ENCODE measurements at regions not wholly inside any gene's neighbourhood (a gene's known extent, or its start where the extent isn't known, plus 50 kb on each side); places are given as distances from the start of the nearest gene placed in this dataset.

DNA sequence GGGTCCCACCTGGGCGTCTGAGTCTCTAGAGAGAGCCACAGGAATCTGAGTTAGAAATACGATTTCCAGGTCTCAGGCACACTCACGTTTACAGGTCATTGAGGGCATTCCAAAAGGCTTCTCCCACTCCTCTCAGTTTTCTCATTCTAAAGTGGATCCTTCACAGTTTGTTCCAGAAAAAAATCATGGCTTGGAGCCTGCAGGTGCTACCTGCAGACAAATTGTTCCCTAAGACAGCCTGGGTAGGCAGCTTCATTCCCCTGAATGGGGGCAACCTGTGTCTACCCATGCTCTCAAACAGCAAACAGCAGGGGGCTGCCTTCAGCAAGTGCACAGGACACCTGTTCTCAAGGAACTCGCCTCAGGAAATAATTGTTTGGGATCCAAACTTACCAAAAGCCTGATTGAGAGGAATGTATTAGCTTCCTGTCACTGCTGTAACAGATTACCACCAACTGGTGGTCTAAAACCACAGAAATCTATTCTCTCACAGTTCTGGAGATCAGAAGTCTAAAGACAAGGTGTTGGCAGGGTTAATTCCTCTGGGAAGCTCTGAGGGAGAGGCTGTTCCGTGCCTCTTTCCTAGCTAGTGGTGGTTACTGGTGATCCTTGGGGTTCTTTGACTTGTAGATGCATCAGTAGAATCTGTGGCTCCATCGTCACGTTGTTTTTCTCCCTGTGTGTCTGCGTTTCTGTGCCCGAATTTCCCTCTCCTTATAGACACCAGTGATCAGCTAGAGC lies 117.2 kb downstream of the RAB11FIP2 start:
- no peak for DNase-seq (ENCODE audit: low read depth, low spot score)

GRCh38 chr10:117931078-117931477 lies 115.7 kb downstream of the RAB11FIP2 start:
- Histone ChIP-seq H3K27ac (ENCODE audit: low read length) (no peak overlapping the region), H3K4me3 (ENCODE audit: low read length) (no peak overlapping the region), H3K27me3 (ENCODE audit: control insufficient read depth, insufficient read depth, low read length) (no peaks in the 10 kb centered on the region), H3K4me1 (ENCODE audit: control insufficient read depth, insufficient read depth, low read length) (0 out of 2 replicates have a peak, but pooled peaks cover 1% of the 10 kb centered on the region), H3K9me3 (ENCODE audit: control insufficient read depth, insufficient read depth, low read length) (no peaks in the 10 kb centered on the region), H3K36me3 (ENCODE audit: control insufficient read depth, insufficient read depth, low read length) (no peaks in the 10 kb centered on the region)
- no CpG with 5 or more reads among the region's 2 CpGs for WGBS (ENCODE audit: insufficient coverage, insufficient read length)
- no peak for DNase-seq (ENCODE audit: low read depth, low spot score)

More for the DNA sequence above, 117.2 kb downstream of the RAB11FIP2 start:
- H3K27ac ChIP-seq (ENCODE audit: low read length), result no peak overlapping the region
- no peaks in the 10 kb centered on the region for H3K9me3 ChIP-seq (ENCODE audit: control insufficient read depth, insufficient read depth, low read length)
- no peaks in the 10 kb centered on the region for H3K27me3 ChIP-seq (ENCODE audit: control insufficient read depth, insufficient read depth, low read length)
- H3K4me1 ChIP-seq (ENCODE audit: control insufficient read depth, insufficient read depth, low read length), result 0 out of 2 replicates have a peak, but pooled peaks cover 1% of the 10 kb centered on the region
- H3K4me3 ChIP-seq (ENCODE audit: low read length), result no peak overlapping the region
- H3K36me3 ChIP-seq (ENCODE audit: control insufficient read depth, insufficient read depth, low read length), result no peaks in the 10 kb centered on the region
- no CpG with 5 or more reads among the region's 9 CpGs for WGBS (ENCODE audit: insufficient coverage, insufficient read length)

DNA sequence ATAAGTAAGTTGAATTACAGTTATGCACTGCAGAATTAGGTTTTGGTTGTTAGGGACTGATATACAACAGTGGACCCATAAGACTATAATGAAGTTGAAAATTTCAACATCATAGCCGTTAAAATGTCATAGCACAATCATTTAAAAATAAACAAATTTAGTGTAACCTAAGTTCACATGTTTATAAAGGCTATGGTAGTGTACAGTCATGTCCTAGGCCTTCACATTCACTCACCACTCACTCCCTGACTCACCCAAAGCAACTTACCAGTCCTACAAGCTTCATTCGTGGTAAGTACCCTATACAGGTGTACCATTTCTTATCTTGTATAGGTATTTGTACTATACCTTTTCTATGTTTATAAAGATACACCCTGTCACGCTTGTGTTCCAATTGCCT lies 113.7 kb downstream of the RAB11FIP2 start:
- Histone ChIP-seq H3K36me3 (ENCODE audit: control insufficient read depth, insufficient read depth, low read length) (no peaks in the 10 kb centered on the region), H3K4me1 (ENCODE audit: control insufficient read depth, insufficient read depth, low read length) (no peaks in the 10 kb centered on the region), H3K27ac (ENCODE audit: low read length) (no peak overlapping the region), H3K9me3 (ENCODE audit: control insufficient read depth, insufficient read depth, low read length) (no peaks in the 10 kb centered on the region), H3K27me3 (ENCODE audit: control insufficient read depth, insufficient read depth, low read length) (no peaks in the 10 kb centered on the region), H3K4me3 (ENCODE audit: low read length) (no peak overlapping the region)
- no CpG with 5 or more reads among the region's 3 CpGs for WGBS (ENCODE audit: insufficient coverage, insufficient read length)
- DNase-seq (ENCODE audit: low read depth, low spot score), result no peak

DNA sequence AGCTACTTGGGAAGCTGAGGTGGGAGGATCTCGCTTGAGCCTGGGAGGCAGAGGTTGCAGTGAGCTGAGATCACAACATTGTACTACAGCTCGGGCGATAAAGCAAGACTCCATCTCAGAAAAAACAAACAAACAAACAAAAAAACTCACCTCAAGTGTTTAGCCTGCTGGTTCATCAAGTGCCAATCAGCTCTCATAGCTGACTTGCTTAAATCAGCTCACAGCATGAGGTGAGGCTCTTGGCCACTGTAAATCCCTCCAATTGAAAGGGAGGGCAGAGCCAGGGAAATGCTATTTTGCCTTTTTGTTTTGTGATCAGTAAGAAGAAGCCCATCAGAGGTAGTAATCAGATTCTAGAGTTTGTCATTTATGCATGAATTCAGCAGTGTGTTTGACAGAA lies 112.3 kb downstream of the RAB11FIP2 start:
- H3K9me3 ChIP-seq (ENCODE audit: control insufficient read depth, insufficient read depth, low read length), result no peaks in the 10 kb centered on the region
- H3K36me3 ChIP-seq (ENCODE audit: control insufficient read depth, insufficient read depth, low read length), result no peaks in the 10 kb centered on the region
- no peak for DNase-seq (ENCODE audit: low read depth, low spot score)
- WGBS (ENCODE audit: insufficient coverage, insufficient read length), result no CpG with 5 or more reads among the region's 3 CpGs
- no peak overlapping the region for H3K4me3 ChIP-seq (ENCODE audit: low read length)
- H3K27ac ChIP-seq (ENCODE audit: low read length), result no peak overlapping the region
- H3K4me1 ChIP-seq (ENCODE audit: control insufficient read depth, insufficient read depth, low read length), result no peaks in the 10 kb centered on the region
- H3K27me3 ChIP-seq (ENCODE audit: control insufficient read depth, insufficient read depth, low read length), result no peaks in the 10 kb centered on the region

DNA sequence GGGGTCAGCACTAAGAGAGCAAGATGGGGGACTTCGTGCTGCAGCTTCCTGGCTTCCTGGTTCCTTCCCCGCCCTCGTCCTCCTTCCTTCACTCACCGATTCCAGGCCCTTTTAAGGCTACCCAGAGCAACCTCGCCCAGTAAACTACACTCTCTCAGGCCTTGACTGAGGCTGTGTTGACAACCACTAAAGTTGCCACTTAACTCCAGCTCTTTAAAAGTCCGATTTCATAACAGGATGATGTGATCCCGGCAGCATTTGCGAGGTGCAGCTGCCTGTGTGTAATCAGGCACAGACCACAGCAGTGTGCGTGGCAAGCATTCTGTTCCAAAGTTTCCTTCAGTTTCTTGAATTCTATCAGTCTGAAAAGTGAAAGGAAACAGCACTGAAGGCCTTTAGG lies 110.6 kb downstream of the RAB11FIP2 start:
- DNase-seq (ENCODE audit: low read depth, low spot score), result no peak
- no peak overlapping the region for H3K27ac ChIP-seq (ENCODE audit: low read length)

DNA sequence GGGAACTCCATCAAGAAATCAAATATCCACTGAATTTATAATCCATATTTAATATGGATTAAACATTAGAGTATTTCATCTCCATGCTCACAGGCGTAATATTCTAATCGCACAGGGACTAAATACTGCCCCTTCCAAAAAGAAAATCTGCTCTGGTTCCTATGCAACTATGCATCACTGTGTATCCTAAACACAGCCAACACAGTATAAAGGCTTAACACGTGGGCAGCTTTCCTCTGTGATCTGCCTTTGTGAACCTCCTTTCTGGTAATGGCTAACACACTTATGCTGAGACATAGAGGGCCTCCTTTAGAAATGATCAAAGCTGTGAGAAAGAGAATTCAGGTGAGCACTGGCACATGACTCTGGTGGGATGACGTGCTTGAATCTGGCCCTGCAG lies 110.2 kb downstream of the RAB11FIP2 start:
- no peak overlapping the region for H3K27ac ChIP-seq (ENCODE audit: low read length)
- no peak for DNase-seq (ENCODE audit: low read depth, low spot score)
- WGBS (ENCODE audit: insufficient coverage, insufficient read length), result no CpG with 5 or more reads among the region's 4 CpGs
- H3K27me3 ChIP-seq (ENCODE audit: control insufficient read depth, insufficient read depth, low read length), result no peaks in the 10 kb centered on the region
- no peaks in the 10 kb centered on the region for H3K9me3 ChIP-seq (ENCODE audit: control insufficient read depth, insufficient read depth, low read length)
- no peaks in the 10 kb centered on the region for H3K4me1 ChIP-seq (ENCODE audit: control insufficient read depth, insufficient read depth, low read length)
- H3K36me3 ChIP-seq (ENCODE audit: control insufficient read depth, insufficient read depth, low read length), result no peaks in the 10 kb centered on the region
- no peak overlapping the region for H3K4me3 ChIP-seq (ENCODE audit: low read length)

More for the DNA sequence above, 110.6 kb downstream of the RAB11FIP2 start:
- no CpG with 5 or more reads among the region's 9 CpGs for WGBS (ENCODE audit: insufficient coverage, insufficient read length)
- Histone ChIP-seq H3K4me1 (ENCODE audit: control insufficient read depth, insufficient read depth, low read length) (no peaks in the 10 kb centered on the region), H3K9me3 (ENCODE audit: control insufficient read depth, insufficient read depth, low read length) (no peaks in the 10 kb centered on the region), H3K36me3 (ENCODE audit: control insufficient read depth, insufficient read depth, low read length) (no peaks in the 10 kb centered on the region), H3K27me3 (ENCODE audit: control insufficient read depth, insufficient read depth, low read length) (no peaks in the 10 kb centered on the region), H3K4me3 (ENCODE audit: low read length) (no peak overlapping the region)

DNA sequence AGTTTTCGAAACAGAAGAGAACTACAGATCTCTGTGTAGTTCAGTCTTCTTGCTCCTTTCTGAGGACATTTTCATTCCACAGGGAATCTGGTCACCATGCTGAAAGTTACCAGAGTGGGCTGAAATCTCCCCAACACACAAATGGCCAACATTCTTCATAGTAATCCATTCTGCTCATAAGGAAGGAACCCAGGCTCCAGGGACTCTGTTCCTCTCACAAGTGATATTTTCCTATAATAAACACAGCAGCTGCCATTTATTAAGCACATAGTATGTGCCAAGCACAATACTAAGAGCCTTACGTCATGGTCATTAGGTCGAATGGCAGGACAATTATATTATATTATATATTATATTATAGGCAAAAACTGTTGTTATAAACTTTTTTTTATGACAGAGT lies 109.8 kb downstream of the RAB11FIP2 start:
- H3K4me3 ChIP-seq (ENCODE audit: low read length), result no peak overlapping the region
- no peaks in the 10 kb centered on the region for H3K9me3 ChIP-seq (ENCODE audit: control insufficient read depth, insufficient read depth, low read length)
- no peaks in the 10 kb centered on the region for H3K4me1 ChIP-seq (ENCODE audit: control insufficient read depth, insufficient read depth, low read length)
- DNase-seq (ENCODE audit: low read depth, low spot score), result no peak
- H3K27ac ChIP-seq (ENCODE audit: low read length), result no peak overlapping the region
- no peaks in the 10 kb centered on the region for H3K36me3 ChIP-seq (ENCODE audit: control insufficient read depth, insufficient read depth, low read length)
- no CpG with 5 or more reads among the region's 3 CpGs for WGBS (ENCODE audit: insufficient coverage, insufficient read length)
- H3K27me3 ChIP-seq (ENCODE audit: control insufficient read depth, insufficient read depth, low read length), result no peaks in the 10 kb centered on the region

DNA sequence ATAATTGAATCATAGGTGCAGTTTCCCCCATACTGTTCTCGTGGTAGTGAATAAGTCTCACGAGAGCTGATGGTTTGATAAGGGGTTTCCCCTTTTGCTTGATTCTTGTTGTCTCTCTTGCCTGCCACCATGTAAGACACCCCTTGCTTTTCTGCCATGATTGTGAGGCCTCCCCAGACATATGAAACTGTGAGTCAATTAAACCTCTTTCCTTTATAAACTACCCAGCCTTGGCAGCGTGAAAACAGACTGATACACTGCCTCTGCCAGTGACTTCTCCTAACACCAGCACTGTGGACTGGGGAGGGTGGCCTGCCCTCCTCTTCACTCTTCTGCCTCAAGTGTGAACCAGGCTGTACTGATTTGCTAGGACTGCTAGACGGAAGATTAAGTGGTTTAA lies 108.6 kb downstream of the RAB11FIP2 start:
- H3K9me3 ChIP-seq (ENCODE audit: control insufficient read depth, insufficient read depth, low read length), result no peaks in the 10 kb centered on the region
- DNase-seq (ENCODE audit: low read depth, low spot score), result no peak
- no peaks in the 10 kb centered on the region for H3K36me3 ChIP-seq (ENCODE audit: control insufficient read depth, insufficient read depth, low read length)
- H3K4me1 ChIP-seq (ENCODE audit: control insufficient read depth, insufficient read depth, low read length), result no peaks in the 10 kb centered on the region
- no CpG with 5 or more reads among the region's 4 CpGs for WGBS (ENCODE audit: insufficient coverage, insufficient read length)
- no peak overlapping the region for H3K4me3 ChIP-seq (ENCODE audit: low read length)
- H3K27me3 ChIP-seq (ENCODE audit: control insufficient read depth, insufficient read depth, low read length), result no peaks in the 10 kb centered on the region
- H3K27ac ChIP-seq (ENCODE audit: low read length), result no peak overlapping the region

DNA sequence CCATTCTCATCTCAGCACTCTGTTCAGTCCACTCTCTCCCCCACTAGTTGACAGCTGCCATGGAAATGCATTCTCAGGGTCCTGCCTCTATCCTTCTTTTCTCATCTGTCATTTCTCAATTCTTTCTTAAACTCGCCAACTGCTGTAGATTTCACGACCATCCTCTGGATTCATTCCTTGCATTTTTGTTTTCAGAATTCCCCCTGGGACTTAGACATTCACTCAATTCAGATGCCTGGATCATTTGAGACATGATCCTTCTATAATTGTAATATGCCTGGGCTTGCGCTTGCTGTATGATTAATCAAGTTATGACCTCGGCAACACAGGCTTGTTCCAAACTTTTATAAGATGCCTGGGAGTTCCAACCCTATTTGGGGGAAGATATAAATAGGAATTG lies 104.5 kb downstream of the RAB11FIP2 start:
- no peak for DNase-seq (ENCODE audit: low read depth, low spot score)
- WGBS (ENCODE audit: insufficient coverage, insufficient read length), result no CpG with 5 or more reads among the region's 4 CpGs
- Histone ChIP-seq H3K27me3 (ENCODE audit: control insufficient read depth, insufficient read depth, low read length) (no peaks in the 10 kb centered on the region), H3K4me1 (ENCODE audit: control insufficient read depth, insufficient read depth, low read length) (no peaks in the 10 kb centered on the region), H3K9me3 (ENCODE audit: control insufficient read depth, insufficient read depth, low read length) (no peaks in the 10 kb centered on the region), H3K4me3 (ENCODE audit: low read length) (no peak overlapping the region), H3K36me3 (ENCODE audit: control insufficient read depth, insufficient read depth, low read length) (no peaks in the 10 kb centered on the region), H3K27ac (ENCODE audit: low read length) (no peak overlapping the region)

- DNase-seq (ENCODE audit: low read depth, low spot score), result no peak
- H3K27me3 ChIP-seq (ENCODE audit: control insufficient read depth, insufficient read depth, low read length), result no peaks in the 10 kb centered on the region
- no CpG with 5 or more reads among the region's 2 CpGs for WGBS (ENCODE audit: insufficient coverage, insufficient read length)
Observed at GRCh38 chr10:117944676-117945447, 101.9 kb downstream of the RAB11FIP2 start.

More at GRCh38 chr10:117944676-117945447, 101.9 kb downstream of the RAB11FIP2 start:
- H3K4me3 ChIP-seq (ENCODE audit: low read length), result no peak overlapping the region
- H3K9me3 ChIP-seq (ENCODE audit: control insufficient read depth, insufficient read depth, low read length), result no peaks in the 10 kb centered on the region
- H3K27ac ChIP-seq (ENCODE audit: low read length), result no peak overlapping the region
- H3K36me3 ChIP-seq (ENCODE audit: control insufficient read depth, insufficient read depth, low read length), result no peaks in the 10 kb centered on the region
- H3K4me1 ChIP-seq (ENCODE audit: control insufficient read depth, insufficient read depth, low read length), result no peaks in the 10 kb centered on the region
